ENCODE measurements at regions not wholly inside any gene's neighbourhood (a gene's known extent, or its start where the extent isn't known, plus 50 kb on each side); places are given as distances from the start of the nearest gene placed in this dataset.

GRCh38 chr3:19798324-19798723, 135.7 kb downstream of the EFHB start:
- H2AFZ ChIP-seq (ENCODE audit: low read depth, low read length) = no peak overlapping the region
- Mint-ChIP-seq H3K27me3 (ENCODE audit: low read depth, unreplicated experiment) (no peaks in the 10 kb centered on the region), H3K27ac (ENCODE audit: unreplicated experiment) (no peak overlapping the region)

GRCh38 chr3:19792388-19792787, 141.6 kb downstream of the EFHB start:
- Histone ChIP-seq H3K79me2 (ENCODE audit: insufficient read depth, low read length) (no peaks in the 10 kb centered on the region), H3K9ac (ENCODE audit: low read length) (no peak overlapping the region), H3K4me2 (ENCODE audit: low read length) (no peak overlapping the region), H3K27me3 (ENCODE audit: insufficient read depth, low read length) (no peaks in the 10 kb centered on the region), H3K9me3 (ENCODE audit: insufficient read depth, low read depth, low read length) (no peaks in the 10 kb centered on the region), H2AFZ (ENCODE audit: low read depth, low read length) (no peak overlapping the region), H4K20me1 (ENCODE audit: insufficient read depth, low read length) (no peaks in the 10 kb centered on the region), H3K27ac (ENCODE audit: low read depth, low read length) (no peak overlapping the region), H3K4me1 (ENCODE audit: insufficient read depth, low read length) (no peaks in the 10 kb centered on the region), H3K4me3 (ENCODE audit: insufficient read depth, low read depth, low read length) (no peak overlapping the region), H3K36me3 (ENCODE audit: insufficient read depth, low read length) (no peaks in the 10 kb centered on the region)
- no peaks in the 10 kb centered on the region for H3K27me3 Mint-ChIP-seq (ENCODE audit: low read depth, unreplicated experiment)
- no peak overlapping the region for H3K4me3 Mint-ChIP-seq (ENCODE audit: unreplicated experiment)
- H3K36me3 Mint-ChIP-seq (ENCODE audit: low read depth, unreplicated experiment) = no peaks in the 10 kb centered on the region
- DNase-seq (ENCODE audit: low read depth) (no peak), FAIRE-seq (no peak)
- no peaks in the 10 kb centered on the region for H3K9me3 Mint-ChIP-seq (ENCODE audit: unreplicated experiment)
- no peaks in the 10 kb centered on the region for H3K4me1 Mint-ChIP-seq (ENCODE audit: low read depth, unreplicated experiment)
- no peak overlapping the region for H3K27ac Mint-ChIP-seq (ENCODE audit: unreplicated experiment)
- TF ChIP-seq EZH2 (IDR thresholded peaks at IDR 0.05; ENCODE audit: insufficient read depth, low read length) = no peak
- TF ChIP-seq, protein P1, sequence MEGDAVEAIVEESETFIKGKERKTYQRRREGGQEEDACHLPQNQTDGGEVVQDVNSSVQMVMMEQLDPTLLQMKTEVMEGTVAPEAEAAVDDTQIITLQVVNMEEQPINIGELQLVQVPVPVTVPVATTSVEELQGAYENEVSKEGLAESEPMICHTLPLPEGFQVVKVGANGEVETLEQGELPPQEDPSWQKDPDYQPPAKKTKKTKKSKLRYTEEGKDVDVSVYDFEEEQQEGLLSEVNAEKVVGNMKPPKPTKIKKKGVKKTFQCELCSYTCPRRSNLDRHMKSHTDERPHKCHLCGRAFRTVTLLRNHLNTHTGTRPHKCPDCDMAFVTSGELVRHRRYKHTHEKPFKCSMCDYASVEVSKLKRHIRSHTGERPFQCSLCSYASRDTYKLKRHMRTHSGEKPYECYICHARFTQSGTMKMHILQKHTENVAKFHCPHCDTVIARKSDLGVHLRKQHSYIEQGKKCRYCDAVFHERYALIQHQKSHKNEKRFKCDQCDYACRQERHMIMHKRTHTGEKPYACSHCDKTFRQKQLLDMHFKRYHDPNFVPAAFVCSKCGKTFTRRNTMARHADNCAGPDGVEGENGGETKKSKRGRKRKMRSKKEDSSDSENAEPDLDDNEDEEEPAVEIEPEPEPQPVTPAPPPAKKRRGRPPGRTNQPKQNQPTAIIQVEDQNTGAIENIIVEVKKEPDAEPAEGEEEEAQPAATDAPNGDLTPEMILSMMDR (IDR thresholded peaks at IDR 0.05; ENCODE audit: insufficient read depth, low read depth, low read length) = no peak

More at GRCh38 chr3:19798324-19798723, 135.7 kb downstream of the EFHB start:
- Histone ChIP-seq H3K27me3 (ENCODE audit: insufficient read depth, low read length) (no peaks in the 10 kb centered on the region), H3K9ac (ENCODE audit: low read length) (no peak overlapping the region), H3K4me1 (ENCODE audit: insufficient read depth, low read length) (no peaks in the 10 kb centered on the region), H3K36me3 (ENCODE audit: insufficient read depth, low read length) (no peaks in the 10 kb centered on the region), H3K9me3 (ENCODE audit: insufficient read depth, low read depth, low read length) (peaks cover under 1% of the 10 kb centered on the region), H3K27ac (ENCODE audit: low read depth, low read length) (no peak overlapping the region), H3K4me3 (ENCODE audit: insufficient read depth, low read depth, low read length) (no peak overlapping the region), H4K20me1 (ENCODE audit: insufficient read depth, low read length) (no peaks in the 10 kb centered on the region), H3K4me2 (ENCODE audit: low read length) (no peak overlapping the region), H3K79me2 (ENCODE audit: insufficient read depth, low read length) (no peaks in the 10 kb centered on the region)
- no peaks in the 10 kb centered on the region for H3K4me1 Mint-ChIP-seq (ENCODE audit: low read depth, unreplicated experiment)
- H3K9me3 Mint-ChIP-seq (ENCODE audit: unreplicated experiment) = peaks cover 4% of the 10 kb centered on the region
- H3K36me3 Mint-ChIP-seq (ENCODE audit: low read depth, unreplicated experiment) = no peaks in the 10 kb centered on the region
- no peak for TF ChIP-seq EZH2 (IDR thresholded peaks at IDR 0.05; ENCODE audit: insufficient read depth, low read length)
- TF ChIP-seq, protein P1 (IDR thresholded peaks at IDR 0.05; ENCODE audit: insufficient read depth, low read depth, low read length) = no peak
- DNase-seq (ENCODE audit: low read depth) (no peak), FAIRE-seq (no peak)
- no peak overlapping the region for H3K4me3 Mint-ChIP-seq (ENCODE audit: unreplicated experiment)

DNA sequence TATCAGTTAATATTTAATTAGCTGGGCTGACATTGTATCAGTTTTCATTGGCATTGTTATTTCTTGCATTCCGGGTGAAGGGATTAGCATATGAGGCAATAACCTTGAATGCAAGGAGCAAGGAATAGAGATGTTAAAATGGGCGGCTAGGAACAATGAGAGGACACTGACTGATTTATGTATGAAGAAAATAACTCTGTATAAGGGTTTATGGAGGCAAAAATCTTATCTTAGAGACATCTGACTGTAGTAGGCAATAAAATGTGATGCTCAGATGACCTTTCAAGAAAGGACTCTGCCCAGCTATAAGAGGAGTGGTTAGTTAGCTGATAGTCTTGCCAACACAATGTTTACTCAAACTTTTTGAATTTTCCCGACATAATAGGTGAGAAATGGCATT, 158.3 kb downstream of the EFHB start:
- H3K36me3 ChIP-seq (ENCODE audit: insufficient read depth, low read length) = no peaks in the 10 kb centered on the region
- no peak overlapping the region for H3K4me3 ChIP-seq (ENCODE audit: insufficient read depth, low read depth, low read length)
- H3K79me2 ChIP-seq (ENCODE audit: insufficient read depth, low read length) = no peaks in the 10 kb centered on the region
- H3K27me3 ChIP-seq (ENCODE audit: insufficient read depth, low read length) = no peaks in the 10 kb centered on the region
- Mint-ChIP-seq H3K27me3 (ENCODE audit: low read depth, unreplicated experiment) (no peaks in the 10 kb centered on the region), H3K36me3 (ENCODE audit: low read depth, unreplicated experiment) (no peaks in the 10 kb centered on the region), H3K9me3 (ENCODE audit: unreplicated experiment) (peaks cover 5% of the 10 kb centered on the region), H3K27ac (ENCODE audit: unreplicated experiment) (no peak overlapping the region), H3K4me3 (ENCODE audit: unreplicated experiment) (no peak overlapping the region), H3K4me1 (ENCODE audit: low read depth, unreplicated experiment) (peaks cover 4% of the 10 kb centered on the region)
- H3K4me2 ChIP-seq (ENCODE audit: low read length) = no peak overlapping the region
- H4K20me1 ChIP-seq (ENCODE audit: insufficient read depth, low read length) = no peaks in the 10 kb centered on the region
- no peaks in the 10 kb centered on the region for H3K9me3 ChIP-seq (ENCODE audit: insufficient read depth, low read depth, low read length)
- H2AFZ ChIP-seq (ENCODE audit: low read depth, low read length) = no peak overlapping the region
- no peaks in the 10 kb centered on the region for H3K4me1 ChIP-seq (ENCODE audit: insufficient read depth, low read length)
- H3K27ac ChIP-seq (ENCODE audit: low read depth, low read length) = no peak overlapping the region
- DNase-seq (ENCODE audit: low read depth) (no peak), FAIRE-seq (no peak)
- no peak for TF ChIP-seq EZH2 (IDR thresholded peaks at IDR 0.05; ENCODE audit: insufficient read depth, low read length)
- TF ChIP-seq, protein P1 (IDR thresholded peaks at IDR 0.05; ENCODE audit: insufficient read depth, low read depth, low read length) = no peak
- H3K9ac ChIP-seq (ENCODE audit: low read length) = no peak overlapping the region
